Upper lobe of right lung (tissue), 1 donor: ENCODE measurements at regions not wholly inside any gene's neighbourhood (a gene's known extent, or its start where the extent isn't known, plus 50 kb on each side); places are given as distances from the start of the nearest gene placed in this dataset.

ENCODE experiments used
- ATAC-seq: fragments of 200-7000 bp; cut with Tn5 transposase; one replicate; pipeline ENCODE4 v1.9.1; 2020; ENCODE audit warnings: mild to moderate bottlenecking, moderate library complexity
- DNase-seq: peaks from one replicate; pipeline ENCODE4 v3.0.0-alpha.2; 2020
- H3K27ac ChIP-seq: fragments of 200-600 bp; one replicate; pipeline ENCODE4 v1.8.0; 2022
- H3K27me3 ChIP-seq: fragments of 200-600 bp; one replicate; pipeline ENCODE4 v1.8.0; 2022; ENCODE audit warnings: mild to moderate bottlenecking
- H3K36me3 ChIP-seq: fragments of 200-600 bp; one replicate; pipeline ENCODE4 v1.8.0; 2022
- H3K4me1 ChIP-seq: fragments of 200-600 bp; one replicate; pipeline ENCODE4 v1.8.0; 2022
- H3K4me3 ChIP-seq: fragments of 200-600 bp; one replicate; pipeline ENCODE4 v1.8.0; 2022; ENCODE audit warnings: mild to moderate bottlenecking
- H3K9me3 ChIP-seq: fragments of 200-600 bp; one replicate; pipeline ENCODE4 v1.8.0; 2022
- intact Hi-C: fragments of 100-400 bp; cut with DNase I; formaldehyde crosslinking; loops from one replicate; pipeline ENCODE4 v1.11.0; 2022
- TF ChIP-seq, protein P1 (sequence below): fragments of 200-600 bp; IDR thresholded peaks from one replicate; pipeline ENCODE4 v1.8.0; 2022; ENCODE audit warnings: antibody characterized with exemption
- donor health status: DM: no; HTN: yes; CAD: no; lungs with severe emphysema.

DNA sequence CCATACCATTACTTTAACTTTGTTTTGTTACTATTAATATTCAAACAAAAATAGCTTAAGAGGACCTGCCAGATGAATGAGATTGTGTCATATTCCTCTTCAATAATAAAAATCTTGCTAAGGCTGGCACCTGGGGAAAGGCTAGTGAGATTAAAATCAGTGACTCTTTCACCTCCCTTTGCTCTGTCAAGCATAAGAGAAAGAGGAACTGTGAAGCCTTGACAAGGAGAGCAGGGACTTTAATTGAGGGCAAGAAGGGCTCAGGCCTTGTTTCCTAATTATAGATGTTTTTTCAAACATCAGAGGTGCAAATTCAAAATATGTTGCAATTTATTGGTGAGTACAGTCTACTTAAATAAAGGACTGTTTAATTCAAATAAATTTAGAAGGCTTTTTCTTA is 91.7 kb downstream of the SPATA31D1 start:
- TF ChIP-seq, protein P1, sequence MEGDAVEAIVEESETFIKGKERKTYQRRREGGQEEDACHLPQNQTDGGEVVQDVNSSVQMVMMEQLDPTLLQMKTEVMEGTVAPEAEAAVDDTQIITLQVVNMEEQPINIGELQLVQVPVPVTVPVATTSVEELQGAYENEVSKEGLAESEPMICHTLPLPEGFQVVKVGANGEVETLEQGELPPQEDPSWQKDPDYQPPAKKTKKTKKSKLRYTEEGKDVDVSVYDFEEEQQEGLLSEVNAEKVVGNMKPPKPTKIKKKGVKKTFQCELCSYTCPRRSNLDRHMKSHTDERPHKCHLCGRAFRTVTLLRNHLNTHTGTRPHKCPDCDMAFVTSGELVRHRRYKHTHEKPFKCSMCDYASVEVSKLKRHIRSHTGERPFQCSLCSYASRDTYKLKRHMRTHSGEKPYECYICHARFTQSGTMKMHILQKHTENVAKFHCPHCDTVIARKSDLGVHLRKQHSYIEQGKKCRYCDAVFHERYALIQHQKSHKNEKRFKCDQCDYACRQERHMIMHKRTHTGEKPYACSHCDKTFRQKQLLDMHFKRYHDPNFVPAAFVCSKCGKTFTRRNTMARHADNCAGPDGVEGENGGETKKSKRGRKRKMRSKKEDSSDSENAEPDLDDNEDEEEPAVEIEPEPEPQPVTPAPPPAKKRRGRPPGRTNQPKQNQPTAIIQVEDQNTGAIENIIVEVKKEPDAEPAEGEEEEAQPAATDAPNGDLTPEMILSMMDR = no peak
- intact Hi-C loops = no loop called here

DNA sequence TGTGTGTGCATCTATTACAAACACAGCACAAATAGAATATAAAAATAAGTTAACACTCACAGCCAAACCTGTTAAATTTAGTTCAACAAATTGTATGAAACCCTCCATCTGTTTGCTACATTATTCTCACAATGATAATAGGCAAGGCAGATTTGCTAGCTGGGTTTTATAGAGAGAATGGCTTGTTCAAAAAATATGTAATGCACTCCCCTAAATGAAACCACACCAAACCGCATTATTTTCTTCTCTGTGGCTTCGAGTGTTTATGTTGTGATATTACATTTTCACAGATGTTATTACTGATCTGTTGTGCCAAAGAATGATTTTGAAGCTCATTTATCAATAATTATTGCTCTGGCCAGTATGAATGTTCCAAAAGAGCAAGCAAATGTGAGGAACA is 92.9 kb downstream of the SPATA31D1 start:
- no peaks in the 10 kb centered on the region for H3K27me3 ChIP-seq
- ATAC-seq = no peak
- TF ChIP-seq, protein P1 = no peak
- H3K36me3 ChIP-seq = no peaks in the 10 kb centered on the region
- no peak overlapping the region for H3K27ac ChIP-seq
- H3K4me3 ChIP-seq = no peak overlapping the region
- no peaks in the 10 kb centered on the region for H3K4me1 ChIP-seq
- no peaks in the 10 kb centered on the region for H3K9me3 ChIP-seq
- intact Hi-C loops = no loop called here
- DNase-seq = no peak

More for the DNA sequence above, 91.7 kb downstream of the SPATA31D1 start:
- Histone ChIP-seq H3K27me3 (no peaks in the 10 kb centered on the region), H3K9me3 (no peaks in the 10 kb centered on the region), H3K4me3 (no peak overlapping the region), H3K27ac (no peak overlapping the region), H3K4me1 (no peaks in the 10 kb centered on the region), H3K36me3 (no peaks in the 10 kb centered on the region)
- DNase-seq = no peak
- no peak for ATAC-seq

DNA sequence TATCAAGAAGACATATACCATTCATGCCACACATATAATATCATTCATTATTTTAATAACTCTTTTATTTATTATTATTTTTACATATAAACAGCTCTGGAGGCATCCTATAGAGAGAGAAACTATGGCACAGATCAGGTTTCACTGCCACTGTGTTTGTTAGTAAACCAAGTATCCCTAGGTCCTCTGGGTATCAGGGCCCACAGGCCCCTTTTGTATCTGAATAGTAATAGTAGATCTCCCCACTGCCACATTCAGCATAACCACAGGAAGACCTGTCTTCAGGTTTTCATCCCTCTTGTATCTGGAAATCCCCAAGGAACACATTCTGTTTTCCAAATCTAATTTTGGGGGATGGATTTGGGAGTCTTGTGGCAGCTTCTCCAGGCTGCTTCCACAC is 94.0 kb downstream of the SPATA31D1 start:
- ATAC-seq (no peak), DNase-seq (no peak)
- TF ChIP-seq, protein P1 = no peak
- intact Hi-C loops = no loop called here
- Histone ChIP-seq H3K4me3 (no peak overlapping the region), H3K36me3 (no peaks in the 10 kb centered on the region), H3K9me3 (no peaks in the 10 kb centered on the region), H3K27me3 (no peaks in the 10 kb centered on the region), H3K27ac (no peak overlapping the region), H3K4me1 (no peaks in the 10 kb centered on the region)

- TF ChIP-seq, protein P1 = no peak
- H3K27me3 ChIP-seq = no peaks in the 10 kb centered on the region
- no peak overlapping the region for H3K27ac ChIP-seq
- H3K36me3 ChIP-seq = no peaks in the 10 kb centered on the region
- no peaks in the 10 kb centered on the region for H3K9me3 ChIP-seq
- DNase-seq (no peak), ATAC-seq (no peak)
- intact Hi-C loops = no loop called here
- no peaks in the 10 kb centered on the region for H3K4me1 ChIP-seq
- H3K4me3 ChIP-seq = no peak overlapping the region
Observed at GRCh38 chr9:82088591-82088990, 100.0 kb downstream of the SPATA31D1 start.

GRCh38 chr9:82090046-82090445 is 101.5 kb downstream of the SPATA31D1 start:
- TF ChIP-seq, protein P1 = no peak
- Histone ChIP-seq H3K36me3 (no peaks in the 10 kb centered on the region), H3K4me3 (no peak overlapping the region), H3K9me3 (no peaks in the 10 kb centered on the region), H3K4me1 (no peaks in the 10 kb centered on the region), H3K27ac (no peak overlapping the region), H3K27me3 (no peaks in the 10 kb centered on the region)
- ATAC-seq = no peak
- DNase-seq = no peak
- intact Hi-C loops = no loop called here

DNA sequence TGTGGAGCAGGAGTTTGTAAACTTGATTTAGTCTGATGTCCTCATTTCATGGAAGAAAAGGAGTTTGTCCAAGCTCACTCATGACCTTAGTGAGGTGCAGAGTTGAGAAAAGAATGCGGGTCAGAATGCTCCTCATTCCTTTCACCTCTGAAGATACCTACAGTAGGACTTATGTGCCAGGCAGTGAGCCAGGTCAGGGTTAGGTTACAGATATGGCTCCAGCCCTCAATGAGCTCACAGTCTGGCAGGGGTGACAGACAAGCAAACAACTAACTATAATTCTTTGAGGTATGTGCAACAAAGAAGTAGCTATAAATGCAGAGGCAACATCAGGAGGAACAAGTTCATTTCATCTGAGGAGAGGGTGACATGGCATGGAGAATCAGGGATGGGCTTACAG is 102.5 kb downstream of the SPATA31D1 start:
- H3K27ac ChIP-seq = no peak overlapping the region
- DNase-seq = no peak
- intact Hi-C loops = no loop called here
- ATAC-seq = peak; percentile 33
- H3K4me3 ChIP-seq = no peak overlapping the region
- no peaks in the 10 kb centered on the region for H3K4me1 ChIP-seq
- TF ChIP-seq, protein P1 = no peak
- H3K36me3 ChIP-seq = no peaks in the 10 kb centered on the region
- no peaks in the 10 kb centered on the region for H3K27me3 ChIP-seq
- H3K9me3 ChIP-seq = no peaks in the 10 kb centered on the region
